Neural cell (in vitro differentiated cells): ENCODE measurements at regions not wholly inside any gene's neighbourhood (a gene's known extent, or its start where the extent isn't known, plus 50 kb on each side); places are given as distances from the start of the nearest gene placed in this dataset.
"Not testable (repeated sequence)": the region's sequence is repeated elsewhere in the genome, so short reads cannot be mapped to it uniquely, and the experiment has no call there.

Source experiments
- H2AFZ ChIP-seq: fragments of 200-600, 300-800 bp; sonication (generic), shearing (Covaris generic); 2 replicates; pipeline ENCODE4 v1.6.0; 2014; ENCODE audit warnings: low read depth, mild to moderate bottlenecking, antibody characterized with exemption, low read length, moderate library complexity
- H3F3A ChIP-seq: fragments of 200-600 bp; shearing (Covaris generic); 2 replicates; pipeline ENCODE4 v1.6.1; 2016; ENCODE audit warnings: mild to moderate bottlenecking, moderate library complexity, mixed read lengths, antibody characterized with exemption, low read length; ENCODE audit not compliant: insufficient read depth, poor library complexity, severe bottlenecking
- H3K27ac ChIP-seq: fragments of 200-600, 300-800 bp; sonication (generic), shearing (Covaris generic); 2 replicates; pipeline ENCODE4 v1.5.1; 2014; ENCODE audit warnings: mild to moderate bottlenecking, low read length, moderate library complexity
- H3K27me3 ChIP-seq: fragments of 300-800, 200-600 bp; sonication (generic), shearing (Covaris generic); 2 replicates; pipeline ENCODE4 v1.6.0; 2014; ENCODE audit warnings: mild to moderate bottlenecking, low read depth, low read length, moderate library complexity; ENCODE audit not compliant: insufficient read depth
- H3K36me3 ChIP-seq: fragments of 300-800, 200-600 bp; sonication (generic), shearing (Covaris generic); 2 replicates; pipeline ENCODE4 v1.5.1; 2014; ENCODE audit warnings: mild to moderate bottlenecking, antibody characterized with exemption, low read length, moderate library complexity; ENCODE audit not compliant: insufficient read depth
- H3K4me2 ChIP-seq: fragments of 300-800, 200-600 bp; sonication (generic), shearing (Covaris generic); 2 replicates; pipeline ENCODE4 v1.6.0; 2014; ENCODE audit warnings: mild to moderate bottlenecking, low read length
- H3K4me3 ChIP-seq: fragments of 300-800, 200-600 bp; sonication (generic), shearing (Covaris generic); 2 replicates; pipeline ENCODE4 v1.5.1; 2014; ENCODE audit warnings: mild to moderate bottlenecking, low read length, moderate library complexity
- H3K79me2 ChIP-seq: fragments of 200-600 bp; shearing (Covaris generic); replicated peaks from 2 replicates; pipeline ENCODE4 v1.6.0; 2014; ENCODE audit warnings: mild to moderate bottlenecking, low read length, moderate library complexity; ENCODE audit not compliant: insufficient read depth
- H3K9ac ChIP-seq: fragments of 300-800, 200-600 bp; sonication (generic), shearing (Covaris generic); 2 replicates; pipeline ENCODE4 v1.6.1; 2016; ENCODE audit warnings: mild to moderate bottlenecking, low read length, mixed read lengths
- H3K9me2 ChIP-seq: fragments of 200-600 bp; shearing (Covaris generic); 2 replicates; pipeline ENCODE4 v1.6.1; 2016; ENCODE audit warnings: mild to moderate bottlenecking, low read length, mixed read lengths; ENCODE audit not compliant: insufficient read depth
- H3K9me3 ChIP-seq: fragments of 200-600, 300-800 bp; sonication (generic), shearing (Covaris generic); 2 replicates; pipeline ENCODE4 v1.6.1; 2016; ENCODE audit warnings: mild to moderate bottlenecking, mixed run types, low read length, moderate library complexity, mixed read lengths
- H4K20me1 ChIP-seq: fragments of 200-600 bp; shearing (Covaris generic); 2 replicates; pipeline ENCODE4 v1.6.1; 2016; ENCODE audit warnings: mild to moderate bottlenecking, mixed run types; ENCODE audit not compliant: insufficient read depth
- CTCF ChIP-seq: fragments of 450-650 bp; IDR thresholded peaks from 2 replicates; pipeline ENCODE4 v1.5.1; 2014; ENCODE audit warnings: antibody characterized with exemption, mild to moderate bottlenecking, moderate library complexity; ENCODE audit not compliant: poor library complexity, severe bottlenecking
- EP300 ChIP-seq: fragments of 450-650 bp; conservative IDR thresholded peaks from 2 replicates; pipeline ENCODE4 v1.6.1; 2014; ENCODE audit warnings: antibody characterized with exemption, mild to moderate bottlenecking, moderate library complexity; ENCODE audit not compliant: poor library complexity, severe bottlenecking
- MXI1 ChIP-seq: fragments of 450-650 bp; conservative IDR thresholded peaks from 2 replicates; pipeline ENCODE4 v1.6.1; 2014; ENCODE audit warnings: antibody characterized with exemption, mild to moderate bottlenecking; ENCODE audit not compliant: poor library complexity, severe bottlenecking
- POLR2AphosphoS5 ChIP-seq: IDR thresholded peaks from 2 replicates; pipeline ENCODE4 v1.6.1; 2012
- RAD21 ChIP-seq: fragments of 450-650 bp; conservative IDR thresholded peaks from 2 replicates; pipeline ENCODE4 v1.6.1; 2014; ENCODE audit warnings: antibody characterized with exemption, mild to moderate bottlenecking, moderate library complexity
- REST ChIP-seq: IDR thresholded peaks from 2 replicates; pipeline ENCODE4 v1.6.1; 2012; ENCODE audit warnings: borderline replicate concordance
- SMC3 ChIP-seq: fragments of 450-650 bp; conservative IDR thresholded peaks from 2 replicates; pipeline ENCODE4 v1.6.1; 2014; ENCODE audit warnings: antibody characterized with exemption, mild to moderate bottlenecking, moderate library complexity; ENCODE audit not compliant: poor library complexity

GRCh38 chr16:52655916-52656315 is 109.0 kb upstream of the TOX3 start:
- H3K9me3 ChIP-seq, H2AFZ ChIP-seq, H4K20me1 ChIP-seq, H3K9ac ChIP-seq, H3K9me2 ChIP-seq, H3K79me2 ChIP-seq, H3K4me3 ChIP-seq, H3K27me3 ChIP-seq, H3K36me3 ChIP-seq, H3K27ac ChIP-seq, H3F3A ChIP-seq, H3K4me2 ChIP-seq: not testable (repeated sequence)

GRCh38 chr16:52655156-52655555 is 108.2 kb upstream of the TOX3 start:
- H3K9me3 ChIP-seq, H3K9me2 ChIP-seq, H2AFZ ChIP-seq, H3K79me2 ChIP-seq, H3F3A ChIP-seq, H4K20me1 ChIP-seq, H3K4me2 ChIP-seq, H3K27me3 ChIP-seq, H3K36me3 ChIP-seq, H3K9ac ChIP-seq, H3K4me3 ChIP-seq, H3K27ac ChIP-seq: not testable (repeated sequence)

- Histone ChIP-seq H3F3A (no peaks in the 10 kb centered on the region), H3K27ac (no peak overlapping the region), H2AFZ (no peak overlapping the region), H4K20me1 (no peaks in the 10 kb centered on the region), H3K9me2 (no peaks in the 10 kb centered on the region), H3K36me3 (no peaks in the 10 kb centered on the region), H3K79me2 (no peaks in the 10 kb centered on the region), H3K4me3 (no peak overlapping the region), H3K9ac (no peak overlapping the region), H3K27me3 (no peaks in the 10 kb centered on the region), H3K9me3 (no peaks in the 10 kb centered on the region), H3K4me2 (no peak overlapping the region)
- TF ChIP-seq POLR2AphosphoS5 (peak; percentile 33), MXI1 (no peak), EP300 (no peak), SMC3 (no peak)
Observed at GRCh38 chr16:52652033-52652432, 105.1 kb upstream of the TOX3 start.

- Histone ChIP-seq H3K79me2 (no peaks in the 10 kb centered on the region), H4K20me1 (no peaks in the 10 kb centered on the region), H3K4me3 (no peak overlapping the region), H3K36me3 (no peaks in the 10 kb centered on the region), H3K9ac (no peak overlapping the region), H3K9me3 (no peaks in the 10 kb centered on the region), H3K9me2 (no peaks in the 10 kb centered on the region), H2AFZ (no peak overlapping the region), H3K27ac (no peak overlapping the region), H3K4me2 (no peak overlapping the region), H3F3A (no peaks in the 10 kb centered on the region), H3K27me3 (no peaks in the 10 kb centered on the region)
- TF ChIP-seq RAD21 (no peak), REST (no peak), POLR2AphosphoS5 (no peak), MXI1 (no peak), CTCF (no peak)
Observed at GRCh38 chr16:52650789-52651188, 103.8 kb upstream of the TOX3 start.
